CD4-positive, alpha-beta T cell treated with Interleukin-15 for 1 hour (primary cell): ENCODE measurements at regions not wholly inside any gene's neighbourhood (a gene's known extent, or its start where the extent isn't known, plus 50 kb on each side); places are given as distances from the start of the nearest gene placed in this dataset.
"Not testable (repeated sequence)": the region's sequence is repeated elsewhere in the genome, so short reads cannot be mapped to it uniquely, and the experiment has no call there.

Experiments
- DNase-seq: peaks from one replicate; pipeline ENCODE4 v3.0.0-alpha.2; 2020

- no peak for DNase-seq
Measured at GRCh38 chr14:71438684-71439083, 493.5 kb upstream of the RGS6 start.

- no peak for DNase-seq
Measured at GRCh38 chr14:71441126-71441525, 491.1 kb upstream of the RGS6 start.

- no peak for DNase-seq
Measured at GRCh38 chr14:71444030-71444822, 488.0 kb upstream of the RGS6 start.

- no peak for DNase-seq
Measured at GRCh38 chr14:71448431-71449315, 483.6 kb upstream of the RGS6 start.

- no peak for DNase-seq
Measured at GRCh38 chr14:71449316-71450055, 482.7 kb upstream of the RGS6 start.

GRCh38 chr14:71451501-71451900, 480.7 kb upstream of the RGS6 start:
- DNase-seq, result no peak

GRCh38 chr14:71452539-71452938, 479.7 kb upstream of the RGS6 start:
- no peak for DNase-seq

GRCh38 chr14:71452987-71453386, 479.2 kb upstream of the RGS6 start:
- DNase-seq, result no peak

GRCh38 chr14:71454010-71454409, 478.2 kb upstream of the RGS6 start:
- DNase-seq, result no peak

- DNase-seq, result no peak
Measured at GRCh38 chr14:71454513-71455332, 477.5 kb upstream of the RGS6 start.

- no peak for DNase-seq
Measured at GRCh38 chr14:71460091-71460490, 472.1 kb upstream of the RGS6 start.

- DNase-seq, result not testable (repeated sequence)
Measured at GRCh38 chr14:71461617-71462016, 470.6 kb upstream of the RGS6 start.

GRCh38 chr14:71463807-71464206, 468.4 kb upstream of the RGS6 start:
- DNase-seq, result no peak

GRCh38 chr14:71464840-71465239, 467.4 kb upstream of the RGS6 start:
- no peak for DNase-seq

GRCh38 chr14:71465316-71465715, 466.9 kb upstream of the RGS6 start:
- no peak for DNase-seq

- no peak for DNase-seq
Measured at GRCh38 chr14:71466251-71466650, 466.0 kb upstream of the RGS6 start.

GRCh38 chr14:71466946-71467345, 465.3 kb upstream of the RGS6 start:
- DNase-seq, result no peak

- no peak for DNase-seq
Measured at GRCh38 chr14:71467361-71467811, 464.8 kb upstream of the RGS6 start.

GRCh38 chr14:71468701-71469100, 463.5 kb upstream of the RGS6 start:
- no peak for DNase-seq

GRCh38 chr14:71469643-71470335, 462.4 kb upstream of the RGS6 start:
- no peak for DNase-seq

- DNase-seq, result no peak
Measured at GRCh38 chr14:71471634-71472355, 460.4 kb upstream of the RGS6 start.
